GM23338 (cell line): ENCODE measurements at regions not wholly inside any gene's neighbourhood (a gene's known extent, or its start where the extent isn't known, plus 50 kb on each side); places are given as distances from the start of the nearest gene placed in this dataset.

Source experiments
- ATAC-seq: fragments of 200-7000 bp; cut with Tn5 transposase; 3 replicates; pipeline ENCODE4 v1.9.1; 2020
- DNase-seq: peaks from one replicate; pipeline ENCODE4 v3.0.0-alpha.2; 2015; ENCODE audit warnings: low spot score
- H2AFZ ChIP-seq: fragments of 200-600 bp; sonication (generic); 2 replicates; pipeline ENCODE4 v1.8.0; 2016; ENCODE audit warnings: antibody characterized with exemption, mild to moderate bottlenecking, moderate library complexity
- H3F3A ChIP-seq: fragments of 200-600 bp; sonication (generic); replicated peaks from 2 replicates; pipeline ENCODE4 v1.8.0; 2017; ENCODE audit warnings: antibody characterized with exemption, mixed run types, low read depth
- H3K27ac ChIP-seq: fragments of 200-600 bp; sonication (generic); 2 replicates; pipeline ENCODE4 v1.6.1; 2016; ENCODE audit warnings: low read depth
- H3K27me3 ChIP-seq: fragments of 200-600 bp; sonication (generic); 2 replicates; pipeline ENCODE4 v1.8.0; 2016; ENCODE audit warnings: mild to moderate bottlenecking, mixed run types, moderate library complexity; ENCODE audit not compliant: insufficient read depth
- H3K36me3 ChIP-seq: fragments of 200-600 bp; sonication (generic); 2 replicates; pipeline ENCODE4 v1.8.0; 2016; ENCODE audit warnings: mild to moderate bottlenecking; ENCODE audit not compliant: insufficient read depth
- H3K4me1 ChIP-seq: fragments of 200-600 bp; sonication (generic); 2 replicates; pipeline ENCODE4 v1.8.0; 2016; ENCODE audit warnings: mild to moderate bottlenecking, moderate library complexity; ENCODE audit not compliant: insufficient read depth
- H3K4me2 ChIP-seq: fragments of 200-600 bp; sonication (generic); 2 replicates; pipeline ENCODE4 v1.7.1; 2017; ENCODE audit warnings: mixed run types
- H3K4me3 ChIP-seq: fragments of 200-600 bp; sonication (generic); 2 replicates; pipeline ENCODE4 v1.6.1; 2016; ENCODE audit warnings: mixed run types
- H3K79me2 ChIP-seq: fragments of 200-600 bp; sonication (generic); replicated peaks from 2 replicates; pipeline ENCODE4 v1.8.0; 2017; ENCODE audit warnings: mild to moderate bottlenecking; ENCODE audit not compliant: insufficient read depth
- H3K9me2 ChIP-seq: fragments of 200-600 bp; sonication (generic); 2 replicates; pipeline ENCODE4 v1.8.0; 2017; ENCODE audit not compliant: insufficient read depth
- H4K20me1 ChIP-seq: fragments of 200-600 bp; sonication (generic); replicated peaks from 2 replicates; pipeline ENCODE4 v1.8.0; 2017; ENCODE audit warnings: mild to moderate bottlenecking; ENCODE audit not compliant: insufficient read depth
- H3K27ac Mint-ChIP-seq: 2 replicates; pipeline ENCODE4 v1.8.0; 2020; ENCODE audit warnings: inconsistent platforms, mild to moderate bottlenecking, moderate library complexity, mixed read lengths
- H3K27me3 Mint-ChIP-seq: 3 replicates; pipeline ENCODE4 v1.8.0; 2022; ENCODE audit warnings: low read depth, mild to moderate bottlenecking, moderate library complexity, mixed read lengths, inconsistent platforms; ENCODE audit not compliant: insufficient read depth, poor library complexity
- H3K36me3 Mint-ChIP-seq: 3 replicates; pipeline ENCODE4 v1.8.0; 2021; ENCODE audit warnings: low read depth, mild to moderate bottlenecking, inconsistent platforms, moderate library complexity, mixed read lengths
- H3K4me1 Mint-ChIP-seq: 3 replicates; pipeline ENCODE4 v1.8.0; 2020; ENCODE audit warnings: mild to moderate bottlenecking, inconsistent platforms, mixed read lengths
- H3K4me3 Mint-ChIP-seq: 3 replicates; pipeline ENCODE4 v1.8.0; 2021; ENCODE audit warnings: moderate library complexity, mild to moderate bottlenecking, inconsistent platforms, mixed read lengths
- H3K9me3 Mint-ChIP-seq: 3 replicates; pipeline ENCODE4 v1.8.0; 2020; ENCODE audit warnings: moderate library complexity, mild to moderate bottlenecking, inconsistent platforms, mixed read lengths
- CREB1 ChIP-seq: fragments of 250-450 bp; sonication (Bioruptor Pico); IDR thresholded peaks from 2 replicates; pipeline ENCODE4 v1.5.0; 2020; ENCODE audit warnings: low read depth, mild to moderate bottlenecking, moderate library complexity
- EZH2 ChIP-seq: fragments of 200-600 bp; sonication (generic); IDR thresholded peaks from one replicate; pipeline ENCODE4 v1.8.0; 2017; ENCODE audit warnings: antibody characterized with exemption, mild to moderate bottlenecking, low read depth; ENCODE audit not compliant: unreplicated experiment
- EZH2phosphoT487 ChIP-seq: fragments of 200-600 bp; sonication (generic); IDR thresholded peaks from one replicate; pipeline ENCODE4 v1.8.1; 2018; ENCODE audit warnings: antibody characterized with exemption; ENCODE audit not compliant: unreplicated experiment
- JUNB ChIP-seq: IDR thresholded peaks from one replicate; pipeline ENCODE4 v1.6.1; 2016; ENCODE audit warnings: antibody characterized with exemption; ENCODE audit not compliant: unreplicated experiment
- REST ChIP-seq: IDR thresholded peaks from one replicate; pipeline ENCODE4 v1.6.1; 2018; ENCODE audit warnings: antibody characterized with exemption; ENCODE audit not compliant: unreplicated experiment
- STAT1 ChIP-seq: IDR thresholded peaks from one replicate; pipeline ENCODE4 v1.6.1; 2016; ENCODE audit warnings: antibody characterized with exemption; ENCODE audit not compliant: unreplicated experiment
- ZNF114 ChIP-seq: fragments of 250-450 bp; sonication (Bioruptor Pico); IDR thresholded peaks from 2 replicates; pipeline ENCODE4 v1.5.0; 2020; ENCODE audit warnings: mild to moderate bottlenecking, moderate library complexity
- ZNF331 ChIP-seq: fragments of 250-450 bp; sonication (Bioruptor Pico); IDR thresholded peaks from 2 replicates; pipeline ENCODE4 v1.5.0; 2020; ENCODE audit warnings: low read depth, mild to moderate bottlenecking, moderate library complexity
- ZNF462 ChIP-seq: fragments of 250-450 bp; sonication (Bioruptor Pico); IDR thresholded peaks from 2 replicates; pipeline ENCODE4 v1.5.0; 2020; ENCODE audit warnings: mild to moderate bottlenecking, moderate library complexity
- TF ChIP-seq, protein P1 (sequence below): IDR thresholded peaks from 2 replicates; pipeline ENCODE4 v1.6.1; 2016; ENCODE audit warnings: antibody characterized with exemption

GRCh38 chr5:44884036-44884435 is 75.3 kb downstream of the MRPS30 start (continued):
- no peak for TF ChIP-seq REST

- H3K27ac Mint-ChIP-seq = no peak overlapping the region; the same call in 1 of the 2 replicates
- no peaks in the 10 kb centered on the region for H3K27me3 Mint-ChIP-seq
- Histone ChIP-seq H2AFZ (no peak overlapping the region), H3K4me3 (no peak overlapping the region), H3K4me1 (no peaks in the 10 kb centered on the region), H3K27ac (no peak overlapping the region), H3K36me3 (no peaks in the 10 kb centered on the region), H3F3A (no peaks in the 10 kb centered on the region), H4K20me1 (no peaks in the 10 kb centered on the region), H3K9me2 (peaks cover 5% of the 10 kb centered on the region; the same call in 1 of the 2 replicates), H3K4me2 (no peak overlapping the region), H3K27me3 (no peaks in the 10 kb centered on the region), H3K79me2 (no peaks in the 10 kb centered on the region)
- H3K9me3 Mint-ChIP-seq = peaks cover 9% of the 10 kb centered on the region; the same call in 2 of the 3 replicates
- no peak for DNase-seq
- no peak overlapping the region for H3K4me3 Mint-ChIP-seq
- ATAC-seq = no peak
- peaks cover 2% of the 10 kb centered on the region; the same call in 1 of the 3 replicates for H3K4me1 Mint-ChIP-seq
- no peaks in the 10 kb centered on the region for H3K36me3 Mint-ChIP-seq
- TF ChIP-seq EZH2phosphoT487 = no peak
- no peak for TF ChIP-seq JUNB
- TF ChIP-seq CREB1 = no peak
- TF ChIP-seq ZNF114 (CRISPR knock-in tag) = no peak
- TF ChIP-seq STAT1 = no peak
- TF ChIP-seq ZNF331 = no peak
- TF ChIP-seq EZH2 = no peak
These were observed 77.2 kb downstream of the MRPS30 start for GRCh38 chr5:44885903-44886302.

DNA sequence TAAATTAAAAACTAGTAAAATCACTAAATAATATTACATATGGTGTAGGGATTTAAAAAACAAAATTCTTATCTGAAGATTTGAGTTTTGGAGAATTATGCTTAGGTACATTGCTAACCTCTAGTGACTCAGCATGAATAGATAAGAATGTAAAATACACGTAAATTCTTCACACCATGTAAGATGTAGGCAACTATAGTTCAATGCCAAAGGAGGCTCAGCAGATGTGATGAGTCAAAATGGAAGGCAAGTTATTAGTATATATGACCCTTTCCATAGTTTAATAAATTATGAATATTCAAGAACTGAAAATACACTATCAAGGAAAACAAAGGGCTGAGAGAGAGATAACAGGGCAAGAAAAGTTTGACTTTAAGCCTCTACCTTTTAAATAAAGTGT is 79.0 kb downstream of the MRPS30 start:
- Mint-ChIP-seq H3K4me1 (peaks cover 2% of the 10 kb centered on the region; the same call in 1 of the 3 replicates), H3K27me3 (no peaks in the 10 kb centered on the region), H3K27ac (no peak overlapping the region), H3K36me3 (no peaks in the 10 kb centered on the region), H3K9me3 (peaks cover 9% of the 10 kb centered on the region; the same call in 2 of the 3 replicates), H3K4me3 (no peak overlapping the region)
- Histone ChIP-seq H2AFZ (no peak overlapping the region), H3K36me3 (no peaks in the 10 kb centered on the region), H3K27ac (no peak overlapping the region), H3K4me2 (no peak overlapping the region), H3K4me1 (no peaks in the 10 kb centered on the region), H4K20me1 (no peaks in the 10 kb centered on the region), H3F3A (no peaks in the 10 kb centered on the region), H3K27me3 (no peaks in the 10 kb centered on the region), H3K79me2 (no peaks in the 10 kb centered on the region), H3K4me3 (no peak overlapping the region), H3K9me2 (no peaks in the 10 kb centered on the region; the same call in none of the 2 replicates)
- ATAC-seq = no peak
- DNase-seq = no peak
- TF ChIP-seq, protein P1, sequence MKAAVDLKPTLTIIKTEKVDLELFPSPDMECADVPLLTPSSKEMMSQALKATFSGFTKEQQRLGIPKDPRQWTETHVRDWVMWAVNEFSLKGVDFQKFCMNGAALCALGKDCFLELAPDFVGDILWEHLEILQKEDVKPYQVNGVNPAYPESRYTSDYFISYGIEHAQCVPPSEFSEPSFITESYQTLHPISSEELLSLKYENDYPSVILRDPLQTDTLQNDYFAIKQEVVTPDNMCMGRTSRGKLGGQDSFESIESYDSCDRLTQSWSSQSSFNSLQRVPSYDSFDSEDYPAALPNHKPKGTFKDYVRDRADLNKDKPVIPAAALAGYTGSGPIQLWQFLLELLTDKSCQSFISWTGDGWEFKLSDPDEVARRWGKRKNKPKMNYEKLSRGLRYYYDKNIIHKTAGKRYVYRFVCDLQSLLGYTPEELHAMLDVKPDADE = no peak
- TF ChIP-seq ZNF462 (CRISPR knock-in tag) (no peak), ZNF114 (CRISPR knock-in tag) (no peak)
